ENCODE measurements at regions not wholly inside any gene's neighbourhood (a gene's known extent, or its start where the extent isn't known, plus 50 kb on each side); places are given as distances from the start of the nearest gene placed in this dataset.

GRCh38 chr3:10615715-10616114 is 110.3 kb upstream of the ATP2B2 start:
- no peaks in the 10 kb centered on the region for H3K36me3 ChIP-seq
- H3K4me1 ChIP-seq: peaks cover 0 to 14% (median 10%) of the 10 kb centered on the region in 10 experiments; a peak in 11 of 20 replicates
- H3K9me3 ChIP-seq (replicated peaks in 1 of 11): peaks cover 19 to 32% (median 27%) of the 10 kb centered on the region in 11 experiments
- no peak overlapping the region for H3K9ac ChIP-seq
- no peak overlapping the region for H3K4me2 ChIP-seq
- no peaks in the 10 kb centered on the region for H4K20me1 ChIP-seq
- H3K27me3 ChIP-seq: no peaks in the 10 kb centered on the region
- no peak overlapping the region for H3K27ac ChIP-seq
- no peak for TF ChIP-seq Cebpa-rat (IDR thresholded peaks at IDR 0.05)
- H3K4me3 ChIP-seq: no peak overlapping the region

- TF ChIP-seq Cebpa-rat (IDR thresholded peaks at IDR 0.05): no peak
- Histone ChIP-seq H3K27ac (no peak overlapping the region), H3K4me3 (no peak overlapping the region), H3K9me3 (replicated peaks in 1 of 11) (peaks cover 19 to 32% (median 27%) of the 10 kb centered on the region in 11 experiments), H3K4me1 (peaks cover 0 to 14% (median 10%) of the 10 kb centered on the region in 10 experiments; a peak in 11 of 20 replicates), H3K4me2 (no peak overlapping the region), H4K20me1 (no peaks in the 10 kb centered on the region), H3K36me3 (no peaks in the 10 kb centered on the region), H3K9ac (no peak overlapping the region), H3K27me3 (no peaks in the 10 kb centered on the region)
Observed at GRCh38 chr3:10616321-10616720, 110.9 kb upstream of the ATP2B2 start.

- Histone ChIP-seq H3K4me2 (no peak overlapping the region), H3K27me3 (no peaks in the 10 kb centered on the region), H3K4me1 (peaks cover 0 to 14% (median 10%) of the 10 kb centered on the region in 10 experiments; a peak in 11 of 20 replicates), H3K36me3 (no peaks in the 10 kb centered on the region), H3K27ac (no peak overlapping the region), H4K20me1 (no peaks in the 10 kb centered on the region), H3K4me3 (no peak overlapping the region), H3K9ac (no peak overlapping the region), H3K9me3 (replicated peaks in 1 of 11) (no peaks in the 10 kb centered on the region)
- no peak for TF ChIP-seq Cebpa-rat (IDR thresholded peaks at IDR 0.05)
Observed at GRCh38 chr3:10619989-10620832, 114.8 kb upstream of the ATP2B2 start.

- H3K4me2 ChIP-seq: no peak overlapping the region
- no peak overlapping the region for H3K27ac ChIP-seq
- H3K27me3 ChIP-seq: no peaks in the 10 kb centered on the region
- no peak for TF ChIP-seq Cebpa-rat (IDR thresholded peaks at IDR 0.05)
- H3K36me3 ChIP-seq: no peaks in the 10 kb centered on the region
- H4K20me1 ChIP-seq: no peaks in the 10 kb centered on the region
- no peak overlapping the region for H3K9ac ChIP-seq
- peaks cover 0 to 14% (median 10%) of the 10 kb centered on the region in 10 experiments; a peak in 11 of 20 replicates for H3K4me1 ChIP-seq
- H3K4me3 ChIP-seq: no peak overlapping the region
- no peaks in the 10 kb centered on the region for H3K9me3 ChIP-seq (replicated peaks in 1 of 11)
Observed at GRCh38 chr3:10620833-10621082, 115.4 kb upstream of the ATP2B2 start.

GRCh38 chr3:10623578-10624275 is 118.3 kb upstream of the ATP2B2 start:
- H3K27ac ChIP-seq: no peak overlapping the region
- H3K4me1 ChIP-seq: peaks cover 0 to 7% (median 5%) of the 10 kb centered on the region in 10 experiments; a peak in 7 of 20 replicates
- no peak for TF ChIP-seq Cebpa-rat (IDR thresholded peaks at IDR 0.05)
- H3K9ac ChIP-seq: no peak overlapping the region
- no peaks in the 10 kb centered on the region for H4K20me1 ChIP-seq
- H3K36me3 ChIP-seq: no peaks in the 10 kb centered on the region
- H3K27me3 ChIP-seq: no peaks in the 10 kb centered on the region
- H3K4me2 ChIP-seq: no peak overlapping the region
- no peak overlapping the region for H3K4me3 ChIP-seq
- no peaks in the 10 kb centered on the region for H3K9me3 ChIP-seq (replicated peaks in 1 of 11)

- H3K4me1 ChIP-seq: no peaks in the 10 kb centered on the region
- no peak overlapping the region for H3K27ac ChIP-seq
- no peaks in the 10 kb centered on the region for H3K9me3 ChIP-seq (replicated peaks in 1 of 11)
- no peak overlapping the region for H3K9ac ChIP-seq
- H3K4me3 ChIP-seq: no peak overlapping the region
- H4K20me1 ChIP-seq: no peaks in the 10 kb centered on the region
- H3K4me2 ChIP-seq: no peak overlapping the region
- no peaks in the 10 kb centered on the region for H3K36me3 ChIP-seq
- H3K27me3 ChIP-seq: no peaks in the 10 kb centered on the region
- TF ChIP-seq Cebpa-rat (IDR thresholded peaks at IDR 0.05): no peak
Observed at GRCh38 chr3:10625323-10625722, 119.9 kb upstream of the ATP2B2 start.

- H3K4me2 ChIP-seq: no peak overlapping the region
- H3K27ac ChIP-seq: no peak overlapping the region
- no peak for TF ChIP-seq Cebpa-rat (IDR thresholded peaks at IDR 0.05)
- H4K20me1 ChIP-seq: no peaks in the 10 kb centered on the region
- H3K27me3 ChIP-seq: no peaks in the 10 kb centered on the region
- H3K36me3 ChIP-seq: no peaks in the 10 kb centered on the region
- H3K9ac ChIP-seq: no peak overlapping the region
- no peaks in the 10 kb centered on the region for H3K4me1 ChIP-seq
- no peaks in the 10 kb centered on the region for H3K9me3 ChIP-seq (replicated peaks in 1 of 11)
- H3K4me3 ChIP-seq: no peak overlapping the region
Observed at GRCh38 chr3:10627884-10628572, 122.6 kb upstream of the ATP2B2 start.

- H3K4me3 ChIP-seq: no peak overlapping the region
- no peaks in the 10 kb centered on the region for H3K4me1 ChIP-seq
- no peak for TF ChIP-seq Cebpa-rat (IDR thresholded peaks at IDR 0.05)
- no peaks in the 10 kb centered on the region for H4K20me1 ChIP-seq
- no peak overlapping the region for H3K4me2 ChIP-seq
- H3K36me3 ChIP-seq: no peaks in the 10 kb centered on the region
- H3K9ac ChIP-seq: no peak overlapping the region
- H3K27me3 ChIP-seq: no peaks in the 10 kb centered on the region
- H3K9me3 ChIP-seq (replicated peaks in 1 of 11): no peaks in the 10 kb centered on the region
- H3K27ac ChIP-seq: no peak overlapping the region
Observed at GRCh38 chr3:10628891-10629670, 123.7 kb upstream of the ATP2B2 start.

- Histone ChIP-seq H3K4me3 (no peak overlapping the region), H3K4me1 (no peaks in the 10 kb centered on the region), H3K27me3 (no peaks in the 10 kb centered on the region), H3K9me3 (replicated peaks in 1 of 11) (no peaks in the 10 kb centered on the region), H3K27ac (no peak overlapping the region), H3K9ac (no peak overlapping the region), H3K4me2 (no peak overlapping the region), H4K20me1 (no peaks in the 10 kb centered on the region), H3K36me3 (no peaks in the 10 kb centered on the region)
- TF ChIP-seq Cebpa-rat (IDR thresholded peaks at IDR 0.05): no peak
Observed at GRCh38 chr3:10629671-10630040, 124.3 kb upstream of the ATP2B2 start.

All from BLaER1 treated with 17β-estradiol and CSF1 and Interleukin-3, amounts not matched to agents 10 nM and 100 nM (cell line).